ENCODE measurements at regions not wholly inside any gene's neighbourhood (a gene's known extent, or its start where the extent isn't known, plus 50 kb on each side); places are given as distances from the start of the nearest gene placed in this dataset.

DNA sequence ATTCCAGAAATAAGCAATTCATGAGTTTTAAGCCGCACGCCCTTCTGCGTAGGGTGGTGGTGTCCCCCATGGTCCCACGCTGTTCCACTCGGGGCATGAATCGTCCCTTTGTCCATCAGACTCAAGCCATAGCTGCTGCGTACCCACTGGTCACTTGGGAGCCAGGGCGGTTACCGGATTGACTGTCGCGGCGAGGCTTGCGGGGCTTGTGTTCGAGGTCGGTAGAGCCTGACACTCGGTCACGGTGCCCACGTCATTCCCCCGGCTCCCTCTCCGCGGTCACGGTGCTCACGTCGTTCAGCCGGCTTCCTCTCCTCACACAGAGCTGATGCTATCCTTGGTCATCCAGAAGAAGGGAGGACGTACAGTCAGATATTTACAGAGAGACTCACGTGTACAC, 1227.0 kb downstream of the BRD1 start:
- Histone ChIP-seq H3K27me3 (ENCODE audit: low read length) (no peaks in the 10 kb centered on the region), H3K79me2 (ENCODE audit: insufficient read depth, low read length) (no peaks in the 10 kb centered on the region), H3K4me2 (ENCODE audit: low read depth, low read length, poor library complexity, severe bottlenecking) (no peak overlapping the region), H3F3A (ENCODE audit: insufficient read depth) (no peaks in the 10 kb centered on the region), H3K4me3 (ENCODE audit: insufficient read depth, low read length, poor library complexity, severe bottlenecking) (no peak overlapping the region), H3K9ac (ENCODE audit: low read length) (no peak overlapping the region), H3K9me2 (replicated peaks; ENCODE audit: insufficient read depth, low read length) (no peaks in the 10 kb centered on the region), H4K20me1 (ENCODE audit: low read depth, low read length) (no peaks in the 10 kb centered on the region), H3K36me3 (ENCODE audit: low read length) (no peaks in the 10 kb centered on the region), H3K27ac (ENCODE audit: low read depth, low read length) (no peak overlapping the region), H3K9me3 (ENCODE audit: insufficient read depth, low read length) (no peaks in the 10 kb centered on the region), H2AFZ (ENCODE audit: low read depth, low read length, severe bottlenecking) (no peak overlapping the region)
- TF ChIP-seq EZH2phosphoT487 (conservative IDR thresholded peaks at IDR 0.05; ENCODE audit: low read length): no peak
- TF ChIP-seq, protein P1, sequence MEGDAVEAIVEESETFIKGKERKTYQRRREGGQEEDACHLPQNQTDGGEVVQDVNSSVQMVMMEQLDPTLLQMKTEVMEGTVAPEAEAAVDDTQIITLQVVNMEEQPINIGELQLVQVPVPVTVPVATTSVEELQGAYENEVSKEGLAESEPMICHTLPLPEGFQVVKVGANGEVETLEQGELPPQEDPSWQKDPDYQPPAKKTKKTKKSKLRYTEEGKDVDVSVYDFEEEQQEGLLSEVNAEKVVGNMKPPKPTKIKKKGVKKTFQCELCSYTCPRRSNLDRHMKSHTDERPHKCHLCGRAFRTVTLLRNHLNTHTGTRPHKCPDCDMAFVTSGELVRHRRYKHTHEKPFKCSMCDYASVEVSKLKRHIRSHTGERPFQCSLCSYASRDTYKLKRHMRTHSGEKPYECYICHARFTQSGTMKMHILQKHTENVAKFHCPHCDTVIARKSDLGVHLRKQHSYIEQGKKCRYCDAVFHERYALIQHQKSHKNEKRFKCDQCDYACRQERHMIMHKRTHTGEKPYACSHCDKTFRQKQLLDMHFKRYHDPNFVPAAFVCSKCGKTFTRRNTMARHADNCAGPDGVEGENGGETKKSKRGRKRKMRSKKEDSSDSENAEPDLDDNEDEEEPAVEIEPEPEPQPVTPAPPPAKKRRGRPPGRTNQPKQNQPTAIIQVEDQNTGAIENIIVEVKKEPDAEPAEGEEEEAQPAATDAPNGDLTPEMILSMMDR (IDR thresholded peaks at IDR 0.05; ENCODE audit: insufficient read depth, low read length, poor library complexity, severe bottlenecking): no peak

DNA sequence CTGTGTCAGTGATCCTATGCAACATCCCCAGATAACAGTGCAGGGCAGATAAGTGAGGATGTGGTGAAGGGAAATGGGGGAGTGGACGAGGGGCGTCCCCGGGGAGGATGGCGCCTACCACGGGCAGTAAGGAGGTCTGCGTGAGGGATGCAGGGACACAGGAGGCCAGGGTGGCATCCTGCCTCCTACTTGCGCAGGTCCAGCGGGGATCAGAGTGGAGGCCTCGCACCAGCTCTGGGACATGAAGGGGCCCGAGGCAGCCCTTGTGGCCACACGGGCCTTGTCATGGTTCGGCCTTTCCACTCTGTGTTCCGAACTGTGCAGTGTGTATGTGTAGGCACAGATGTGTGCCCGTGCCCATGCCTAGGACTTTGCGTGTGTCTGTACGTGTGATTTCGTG, 1227.5 kb downstream of the BRD1 start:
- H3K9ac ChIP-seq (ENCODE audit: low read length): no peak overlapping the region
- no peaks in the 10 kb centered on the region for H3K9me3 ChIP-seq (ENCODE audit: insufficient read depth, low read length)
- H4K20me1 ChIP-seq (ENCODE audit: low read depth, low read length): no peaks in the 10 kb centered on the region
- H3K27me3 ChIP-seq (ENCODE audit: low read length): no peaks in the 10 kb centered on the region
- no peak for TF ChIP-seq EZH2phosphoT487 (conservative IDR thresholded peaks at IDR 0.05; ENCODE audit: low read length)
- TF ChIP-seq, protein P1 (IDR thresholded peaks at IDR 0.05; ENCODE audit: insufficient read depth, low read length, poor library complexity, severe bottlenecking): no peak
- no peak overlapping the region for H3K4me3 ChIP-seq (ENCODE audit: insufficient read depth, low read length, poor library complexity, severe bottlenecking)
- H2AFZ ChIP-seq (ENCODE audit: low read depth, low read length, severe bottlenecking): no peak overlapping the region
- no peak overlapping the region for H3K4me2 ChIP-seq (ENCODE audit: low read depth, low read length, poor library complexity, severe bottlenecking)
- no peaks in the 10 kb centered on the region for H3K79me2 ChIP-seq (ENCODE audit: insufficient read depth, low read length)
- H3K36me3 ChIP-seq (ENCODE audit: low read length): no peaks in the 10 kb centered on the region
- no peaks in the 10 kb centered on the region for H3F3A ChIP-seq (ENCODE audit: insufficient read depth)
- H3K9me2 ChIP-seq (replicated peaks; ENCODE audit: insufficient read depth, low read length): no peaks in the 10 kb centered on the region
- no peak overlapping the region for H3K27ac ChIP-seq (ENCODE audit: low read depth, low read length)

DNA sequence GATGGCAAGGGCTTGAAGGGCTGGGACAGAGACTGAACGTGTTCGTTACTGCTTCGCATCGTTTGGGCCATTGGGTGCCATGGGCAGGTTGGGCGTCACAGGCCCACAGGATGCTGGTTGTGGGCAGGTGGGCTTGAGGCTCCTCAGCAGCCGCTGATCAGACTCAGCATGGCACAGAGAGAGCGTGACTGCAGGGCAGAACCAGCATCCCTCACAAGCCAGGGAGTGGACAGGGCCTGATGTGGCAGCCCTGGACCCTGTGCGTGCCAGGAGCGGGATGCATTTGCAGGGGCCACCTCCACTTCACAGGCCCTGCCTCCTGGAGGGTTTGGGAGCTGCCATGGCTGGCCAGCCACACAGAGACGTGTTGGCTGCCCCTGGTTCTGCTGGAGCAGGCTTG, 1228.3 kb downstream of the BRD1 start:
- no peaks in the 10 kb centered on the region for H3K9me2 ChIP-seq (replicated peaks; ENCODE audit: insufficient read depth, low read length)
- H4K20me1 ChIP-seq (ENCODE audit: low read depth, low read length): no peaks in the 10 kb centered on the region
- no peaks in the 10 kb centered on the region for H3K36me3 ChIP-seq (ENCODE audit: low read length)
- no peaks in the 10 kb centered on the region for H3F3A ChIP-seq (ENCODE audit: insufficient read depth)
- H3K4me2 ChIP-seq (ENCODE audit: low read depth, low read length, poor library complexity, severe bottlenecking): no peak overlapping the region
- no peak overlapping the region for H3K9ac ChIP-seq (ENCODE audit: low read length)
- no peak overlapping the region for H2AFZ ChIP-seq (ENCODE audit: low read depth, low read length, severe bottlenecking)
- TF ChIP-seq, protein P1 (IDR thresholded peaks at IDR 0.05; ENCODE audit: insufficient read depth, low read length, poor library complexity, severe bottlenecking): no peak
- TF ChIP-seq EZH2phosphoT487 (conservative IDR thresholded peaks at IDR 0.05; ENCODE audit: low read length): no peak
- no peaks in the 10 kb centered on the region for H3K9me3 ChIP-seq (ENCODE audit: insufficient read depth, low read length)
- H3K27me3 ChIP-seq (ENCODE audit: low read length): no peaks in the 10 kb centered on the region
- H3K79me2 ChIP-seq (ENCODE audit: insufficient read depth, low read length): no peaks in the 10 kb centered on the region
- H3K4me3 ChIP-seq (ENCODE audit: insufficient read depth, low read length, poor library complexity, severe bottlenecking): no peak overlapping the region
- H3K27ac ChIP-seq (ENCODE audit: low read depth, low read length): no peak overlapping the region
